Fibroblast of skin of abdomen (primary cell): ENCODE measurements at regions not wholly inside any gene's neighbourhood (a gene's known extent, or its start where the extent isn't known, plus 50 kb on each side); places are given as distances from the start of the nearest gene placed in this dataset.

ENCODE experiments used
- DNase-seq: peaks from one replicate; pipeline ENCODE4 v3.0.0-alpha.2; 2013

- no peak for DNase-seq
Observed at GRCh38 chr10:83037653-83038052, 1101.7 kb upstream of the GHITM start.

GRCh38 chr10:83038631-83039030 is 1100.7 kb upstream of the GHITM start:
- no peak for DNase-seq

- DNase-seq = no peak
Observed at GRCh38 chr10:83045731-83046130, 1093.6 kb upstream of the GHITM start.

GRCh38 chr10:83050815-83051214 is 1088.5 kb upstream of the GHITM start:
- no peak for DNase-seq

- no peak for DNase-seq
Observed at GRCh38 chr10:83062871-83063270, 1076.4 kb upstream of the GHITM start.

- no peak for DNase-seq
Observed at GRCh38 chr10:83073472-83073871, 1065.8 kb upstream of the GHITM start.

- DNase-seq = peak; percentile 1
Observed at GRCh38 chr10:83075016-83075814, 1064.1 kb upstream of the GHITM start.

- DNase-seq = no peak
Observed at GRCh38 chr10:83075815-83076355, 1063.4 kb upstream of the GHITM start.

GRCh38 chr10:83076443-83076842 is 1062.9 kb upstream of the GHITM start:
- DNase-seq = no peak

- no peak for DNase-seq
Observed at GRCh38 chr10:83078160-83078559, 1061.1 kb upstream of the GHITM start.

- no peak for DNase-seq
Observed at GRCh38 chr10:83078645-83079044, 1060.7 kb upstream of the GHITM start.

- no peak for DNase-seq
Observed at GRCh38 chr10:83083831-83084230, 1055.5 kb upstream of the GHITM start.

- no peak for DNase-seq
Observed at GRCh38 chr10:83089335-83089734, 1050.0 kb upstream of the GHITM start.

GRCh38 chr10:83104616-83105015 is 1034.7 kb upstream of the GHITM start:
- DNase-seq = no peak

- no peak for DNase-seq
Observed at GRCh38 chr10:83108565-83109333, 1030.6 kb upstream of the GHITM start.

- DNase-seq = no peak
Observed at GRCh38 chr10:83119346-83119745, 1020.0 kb upstream of the GHITM start.

GRCh38 chr10:83122336-83122735 is 1017.0 kb upstream of the GHITM start:
- DNase-seq = no peak

- peak; percentile 27 for DNase-seq
Observed at GRCh38 chr10:83127942-83128575, 1011.2 kb upstream of the GHITM start.

GRCh38 chr10:83140811-83141210 is 998.5 kb upstream of the GHITM start:
- DNase-seq = no peak

- DNase-seq = no peak
Observed at GRCh38 chr10:83142074-83142563, 997.2 kb upstream of the GHITM start.

- DNase-seq = no peak
Observed at GRCh38 chr10:83144461-83144860, 994.8 kb upstream of the GHITM start.

- no peak for DNase-seq
Observed at GRCh38 chr10:83153714-83154113, 985.6 kb upstream of the GHITM start.

- DNase-seq = no peak
Observed at GRCh38 chr10:83164156-83164555, 975.2 kb upstream of the GHITM start.
